ENCODE measurements at regions not wholly inside any gene's neighbourhood (a gene's known extent, or its start where the extent isn't known, plus 50 kb on each side); places are given as distances from the start of the nearest gene placed in this dataset.
"Not testable (repeated sequence)": the region's sequence is repeated elsewhere in the genome, so short reads cannot be mapped to it uniquely, and the experiment has no call there.

DNA sequence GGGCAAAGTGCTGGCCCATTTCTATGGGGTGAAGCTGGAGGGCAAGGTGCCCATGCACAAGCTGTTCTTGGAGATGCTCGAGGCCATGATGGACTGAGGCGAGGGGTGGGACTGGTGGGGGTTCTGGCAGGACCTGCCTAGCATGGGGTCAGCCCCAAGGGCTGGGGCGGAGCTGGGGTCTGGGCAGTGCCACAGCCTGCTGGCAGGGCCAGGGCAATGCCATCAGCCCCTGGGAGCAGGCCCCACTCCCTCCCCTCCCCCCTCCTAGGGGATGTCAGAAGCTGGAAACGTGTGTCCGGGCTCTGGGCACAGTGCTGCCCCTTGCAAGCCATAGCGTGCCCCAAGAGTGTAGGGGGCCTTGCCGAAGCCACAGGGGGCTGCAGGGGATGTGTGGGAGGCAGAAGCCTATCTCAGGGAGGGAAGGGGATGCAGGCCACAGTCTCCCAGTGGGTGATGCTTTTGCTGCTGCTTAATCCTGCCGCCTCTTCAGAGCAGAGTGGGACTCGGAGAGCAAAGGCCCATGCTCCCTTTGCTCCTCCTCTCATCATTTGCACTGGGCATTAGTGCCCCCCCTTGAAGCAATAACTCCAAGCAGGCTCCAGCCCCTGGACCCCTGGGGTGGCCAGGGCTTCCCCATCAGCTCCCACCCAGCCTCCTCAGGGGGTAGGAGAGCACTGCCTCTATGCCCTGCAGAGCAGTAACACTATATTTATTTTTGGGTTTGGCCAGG is 85.2 kb downstream of the MRPL57 start:
- not testable (repeated sequence) for TF ChIP-seq POLR2A (IDR thresholded peaks at IDR 0.05)
- TF ChIP-seq, protein P1, sequence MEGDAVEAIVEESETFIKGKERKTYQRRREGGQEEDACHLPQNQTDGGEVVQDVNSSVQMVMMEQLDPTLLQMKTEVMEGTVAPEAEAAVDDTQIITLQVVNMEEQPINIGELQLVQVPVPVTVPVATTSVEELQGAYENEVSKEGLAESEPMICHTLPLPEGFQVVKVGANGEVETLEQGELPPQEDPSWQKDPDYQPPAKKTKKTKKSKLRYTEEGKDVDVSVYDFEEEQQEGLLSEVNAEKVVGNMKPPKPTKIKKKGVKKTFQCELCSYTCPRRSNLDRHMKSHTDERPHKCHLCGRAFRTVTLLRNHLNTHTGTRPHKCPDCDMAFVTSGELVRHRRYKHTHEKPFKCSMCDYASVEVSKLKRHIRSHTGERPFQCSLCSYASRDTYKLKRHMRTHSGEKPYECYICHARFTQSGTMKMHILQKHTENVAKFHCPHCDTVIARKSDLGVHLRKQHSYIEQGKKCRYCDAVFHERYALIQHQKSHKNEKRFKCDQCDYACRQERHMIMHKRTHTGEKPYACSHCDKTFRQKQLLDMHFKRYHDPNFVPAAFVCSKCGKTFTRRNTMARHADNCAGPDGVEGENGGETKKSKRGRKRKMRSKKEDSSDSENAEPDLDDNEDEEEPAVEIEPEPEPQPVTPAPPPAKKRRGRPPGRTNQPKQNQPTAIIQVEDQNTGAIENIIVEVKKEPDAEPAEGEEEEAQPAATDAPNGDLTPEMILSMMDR (IDR thresholded peaks at IDR 0.05 in 8 of 11, conservative IDR thresholded peaks at IDR 0.05 in 3 of 11), result not testable (repeated sequence)
